ENCODE measurements at regions not wholly inside any gene's neighbourhood (a gene's known extent, or its start where the extent isn't known, plus 50 kb on each side); places are given as distances from the start of the nearest gene placed in this dataset.

GRCh38 chr20:4084721-4085120 is 63.9 kb upstream of the SMOX start:
- Histone ChIP-seq H3K9me3 (peaks cover 0 to 5% (median 0%) of the 10 kb centered on the region in 8 donors), H3K4me3 (peak overlapping the region in 1 of 8 donors; percentile 60), H3K27ac (peak overlapping the region in 3 of 8 donors; percentile 70 to 90 (median 86)), H3K4me1 (peaks cover 7 to 59% (median 27%) of the 10 kb centered on the region in 6 donors), H3K27me3 (replicated peaks in 1 of 7) (no peaks in the 10 kb centered on the region), H3K36me3 (no peaks in the 10 kb centered on the region)
- intact Hi-C loops (cut with DNase I; ENCODE audit: low total_unique reads): loop anchor here (10.0 kb wide), 1 partner anchor 70 kb away; the partner anchor contains the start of gene RNF24
- no peak for DNase-seq
- no peak for TF ChIP-seq POLR2AphosphoS5 (IDR thresholded peaks at IDR 0.05)
- WGBS, 5 donors: 62 to 82% (median 77%) methylated on average over 4 of the region's 4 CpGs

DNA sequence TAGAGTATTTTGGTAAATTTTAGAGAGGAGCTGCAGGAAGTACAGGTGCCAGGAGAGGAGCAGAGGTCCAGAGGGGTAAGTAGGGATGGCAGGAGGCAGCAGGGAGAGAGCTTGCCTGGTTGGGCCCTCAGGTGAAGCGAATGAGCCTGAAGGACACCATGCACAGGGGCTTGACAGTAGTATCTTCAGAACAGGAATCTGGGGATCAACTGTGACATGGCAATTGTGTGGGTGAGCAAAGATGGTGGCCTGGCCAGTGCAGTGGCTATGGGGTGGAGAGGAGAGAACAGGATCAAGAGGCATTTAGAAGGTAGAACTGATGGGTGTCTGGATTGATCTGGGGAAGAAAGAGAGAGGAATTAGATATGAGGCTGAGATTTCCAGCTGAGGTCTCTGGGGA is 64.5 kb upstream of the SMOX start:
- peak overlapping the region in 5 of 8 donors; percentile 68 to 90 (median 85) for H3K27ac ChIP-seq
- WGBS, 5 donors: 88 to 97% (median 95%) methylated on average over 1 of the region's 1 CpG

GRCh38 chr20:4083098-4083865 is 65.3 kb upstream of the SMOX start:
- DNase-seq: no peak
- Histone ChIP-seq H3K9me3 (peaks cover 0 to 5% (median 0%) of the 10 kb centered on the region in 8 donors), H3K27me3 (replicated peaks in 1 of 7) (no peaks in the 10 kb centered on the region), H3K4me3 (peak overlapping the region in 1 of 8 donors; percentile 47), H3K36me3 (no peaks in the 10 kb centered on the region), H3K4me1 (peaks cover 7 to 59% (median 27%) of the 10 kb centered on the region in 6 donors), H3K27ac (peak overlapping the region in 6 of 8 donors; percentile 29 to 90 (median 80))
- WGBS, 5 donors: 18 to 26% (median 23%) methylated on average over 6 to 8 of the region's 11 CpGs
- TF ChIP-seq POLR2A (IDR thresholded peaks at IDR 0.05) (no peak), POLR2AphosphoS5 (IDR thresholded peaks at IDR 0.05) (no peak), CTCF (IDR thresholded peaks at IDR 0.05 in 8 of 11, conservative IDR thresholded peaks at IDR 0.05 in 3 of 11) (no peak)
- intact Hi-C loops (cut with DNase I; ENCODE audit: low total_unique reads): loop anchor here (10.0 kb wide), 1 partner anchor 68 kb away; the partner anchor contains the start of gene RNF24

More for the DNA sequence above, 64.5 kb upstream of the SMOX start:
- DNase-seq: no peak
- H3K4me1 ChIP-seq: peaks cover 7 to 59% (median 27%) of the 10 kb centered on the region in 6 donors
- intact Hi-C loops (cut with DNase I; ENCODE audit: low total_unique reads): loop anchor here (10.0 kb wide), 1 partner anchor 69 kb away; the partner anchor contains the start of gene RNF24
- peaks cover 0 to 5% (median 0%) of the 10 kb centered on the region in 8 donors for H3K9me3 ChIP-seq
- H3K4me3 ChIP-seq: no peak overlapping the region
- H3K36me3 ChIP-seq: no peaks in the 10 kb centered on the region
- no peak for TF ChIP-seq CTCF (IDR thresholded peaks at IDR 0.05 in 8 of 11, conservative IDR thresholded peaks at IDR 0.05 in 3 of 11)
- no peak for TF ChIP-seq POLR2A (IDR thresholded peaks at IDR 0.05)
- TF ChIP-seq POLR2AphosphoS5 (IDR thresholded peaks at IDR 0.05): no peak
- no peaks in the 10 kb centered on the region for H3K27me3 ChIP-seq (replicated peaks in 1 of 7)

DNA sequence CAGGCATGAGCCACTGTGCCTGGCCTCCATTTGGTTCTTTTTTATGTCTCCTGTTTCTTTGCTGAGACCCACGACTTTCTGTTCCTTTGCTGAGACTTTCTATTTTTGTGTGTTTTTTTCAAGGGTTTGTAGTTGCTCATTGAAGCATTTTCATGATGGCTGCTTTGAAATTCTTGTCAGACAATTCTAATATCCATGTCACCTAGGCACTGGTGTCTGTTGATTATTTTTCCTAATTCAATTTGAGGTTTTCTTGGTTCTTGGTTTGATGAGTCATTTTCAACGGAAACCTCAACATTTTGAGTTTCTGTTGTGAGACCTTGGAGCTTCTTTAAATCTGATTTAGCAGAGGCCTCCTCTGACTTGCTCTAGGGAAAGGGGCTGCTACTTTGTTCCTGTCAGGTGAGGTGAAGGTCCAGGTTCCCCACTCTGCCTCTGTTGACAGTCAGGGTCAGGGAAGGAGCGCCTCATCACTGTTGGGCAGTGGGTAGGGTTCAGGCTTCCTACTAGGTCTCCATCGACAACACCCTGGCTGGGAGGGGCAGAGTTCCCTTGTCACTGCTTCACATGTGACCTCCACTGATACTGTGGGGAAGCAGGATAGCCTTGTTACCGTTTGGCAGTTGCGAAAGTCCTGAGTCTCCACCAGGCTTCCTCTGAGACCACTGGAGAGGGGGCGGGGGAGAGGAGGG is 66.1 kb upstream of the SMOX start:
- intact Hi-C loops (cut with DNase I; ENCODE audit: low total_unique reads): loop anchor here (10.0 kb wide), 1 partner anchor 68 kb away; the partner anchor contains the start of gene RNF24
- Histone ChIP-seq H3K4me1 (peaks cover 7 to 59% (median 27%) of the 10 kb centered on the region in 6 donors), H3K27me3 (replicated peaks in 1 of 7) (no peaks in the 10 kb centered on the region), H3K4me3 (peak overlapping the region in 1 of 8 donors; percentile 47), H3K9me3 (peaks cover 0 to 5% (median 0%) of the 10 kb centered on the region in 8 donors), H3K36me3 (no peaks in the 10 kb centered on the region), H3K27ac (peak overlapping the region in 7 of 8 donors; percentile 63 to 90 (median 76))
- DNase-seq: peak; percentile 85
- WGBS, 5 donors: 5 to 30% (median 11%) methylated on average over 5 to 6 of the region's 7 CpGs
- TF ChIP-seq POLR2A (IDR thresholded peaks at IDR 0.05) (no peak), CTCF (IDR thresholded peaks at IDR 0.05 in 8 of 11, conservative IDR thresholded peaks at IDR 0.05 in 3 of 11) (no peak), POLR2AphosphoS5 (IDR thresholded peaks at IDR 0.05) (peak in 1 of 3 donors; percentile 21)

Data from spleen (tissue), 11 donors.